GM13977 (cell line): ENCODE measurements at regions not wholly inside any gene's neighbourhood (a gene's known extent, or its start where the extent isn't known, plus 50 kb on each side); places are given as distances from the start of the nearest gene placed in this dataset.

ENCODE experiments used
- DNase-seq: peaks from one replicate; pipeline ENCODE4 v3.0.0; 2012; ENCODE audit warnings: low spot score
- in situ Hi-C: fragments of 300-500 bp; cut with MboI; formaldehyde crosslinking; loops from one replicate; pipeline ENCODE4 v1.12.0; 2022; ENCODE audit warnings: low sequenced_read_pairs, low pct_unique_long_range_greater_than_20kb, mixed read lengths, inconsistent platforms; ENCODE audit not compliant: unreplicated experiment
- TF ChIP-seq, protein P1 (sequence below): IDR thresholded peaks from 2 replicates; pipeline ENCODE4 v1.5.1; 2012; ENCODE audit warnings: mild to moderate bottlenecking, control low read depth; ENCODE audit not compliant: insufficient read depth; ENCODE audit errors: extremely low read depth, missing control alignments

DNA sequence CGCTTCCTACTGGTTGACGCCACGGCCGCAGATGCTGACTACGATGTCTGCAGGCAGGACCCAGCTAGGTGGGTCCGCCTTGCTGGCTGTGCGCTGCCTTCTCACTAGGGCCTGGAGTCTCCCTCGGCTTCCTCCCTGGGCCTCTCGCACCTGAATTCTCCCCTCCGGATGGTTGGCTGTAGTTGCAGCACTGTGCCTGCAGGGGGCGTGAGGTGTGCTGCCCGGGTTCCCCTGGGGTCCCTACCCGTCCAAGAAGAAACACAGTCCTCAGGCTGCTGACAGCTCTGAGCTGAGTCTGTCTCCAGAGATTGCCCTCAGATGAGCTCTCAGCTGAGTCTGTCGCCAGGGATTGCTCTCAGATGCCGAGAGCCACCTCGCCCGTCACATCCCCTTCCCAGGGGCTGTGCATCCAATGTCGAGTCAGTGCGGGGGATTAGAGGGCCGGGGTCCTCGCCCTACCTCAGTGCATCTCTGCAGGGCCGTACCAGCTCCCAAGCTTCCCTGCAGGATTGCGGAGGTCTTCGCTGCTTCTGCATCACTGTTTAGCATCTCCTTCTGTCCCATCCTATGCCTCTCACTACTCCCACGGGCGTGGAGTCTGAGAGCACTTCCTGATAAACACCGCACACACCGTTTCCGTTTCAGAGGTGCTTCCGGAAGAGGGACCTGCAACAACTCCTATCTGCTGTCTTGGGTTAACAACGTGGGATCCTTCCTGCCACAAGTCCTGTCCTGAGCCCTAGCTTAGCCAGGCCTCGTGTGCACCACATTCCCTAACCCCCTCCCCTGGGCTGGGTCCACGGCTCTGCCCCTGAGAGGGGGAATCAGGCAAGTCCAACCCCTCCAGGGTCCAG lies 196.9 kb downstream of the CSNK2A3 start:
- in situ Hi-C loops = no loop called here
- peak; percentile 57 for DNase-seq
- TF ChIP-seq, protein P1, sequence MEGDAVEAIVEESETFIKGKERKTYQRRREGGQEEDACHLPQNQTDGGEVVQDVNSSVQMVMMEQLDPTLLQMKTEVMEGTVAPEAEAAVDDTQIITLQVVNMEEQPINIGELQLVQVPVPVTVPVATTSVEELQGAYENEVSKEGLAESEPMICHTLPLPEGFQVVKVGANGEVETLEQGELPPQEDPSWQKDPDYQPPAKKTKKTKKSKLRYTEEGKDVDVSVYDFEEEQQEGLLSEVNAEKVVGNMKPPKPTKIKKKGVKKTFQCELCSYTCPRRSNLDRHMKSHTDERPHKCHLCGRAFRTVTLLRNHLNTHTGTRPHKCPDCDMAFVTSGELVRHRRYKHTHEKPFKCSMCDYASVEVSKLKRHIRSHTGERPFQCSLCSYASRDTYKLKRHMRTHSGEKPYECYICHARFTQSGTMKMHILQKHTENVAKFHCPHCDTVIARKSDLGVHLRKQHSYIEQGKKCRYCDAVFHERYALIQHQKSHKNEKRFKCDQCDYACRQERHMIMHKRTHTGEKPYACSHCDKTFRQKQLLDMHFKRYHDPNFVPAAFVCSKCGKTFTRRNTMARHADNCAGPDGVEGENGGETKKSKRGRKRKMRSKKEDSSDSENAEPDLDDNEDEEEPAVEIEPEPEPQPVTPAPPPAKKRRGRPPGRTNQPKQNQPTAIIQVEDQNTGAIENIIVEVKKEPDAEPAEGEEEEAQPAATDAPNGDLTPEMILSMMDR = peak; percentile 55

GRCh38 chr11:11152877-11153276 lies 200.2 kb downstream of the CSNK2A3 start:
- TF ChIP-seq, protein P1 = no peak
- DNase-seq = no peak
- in situ Hi-C loops = no loop called here

DNA sequence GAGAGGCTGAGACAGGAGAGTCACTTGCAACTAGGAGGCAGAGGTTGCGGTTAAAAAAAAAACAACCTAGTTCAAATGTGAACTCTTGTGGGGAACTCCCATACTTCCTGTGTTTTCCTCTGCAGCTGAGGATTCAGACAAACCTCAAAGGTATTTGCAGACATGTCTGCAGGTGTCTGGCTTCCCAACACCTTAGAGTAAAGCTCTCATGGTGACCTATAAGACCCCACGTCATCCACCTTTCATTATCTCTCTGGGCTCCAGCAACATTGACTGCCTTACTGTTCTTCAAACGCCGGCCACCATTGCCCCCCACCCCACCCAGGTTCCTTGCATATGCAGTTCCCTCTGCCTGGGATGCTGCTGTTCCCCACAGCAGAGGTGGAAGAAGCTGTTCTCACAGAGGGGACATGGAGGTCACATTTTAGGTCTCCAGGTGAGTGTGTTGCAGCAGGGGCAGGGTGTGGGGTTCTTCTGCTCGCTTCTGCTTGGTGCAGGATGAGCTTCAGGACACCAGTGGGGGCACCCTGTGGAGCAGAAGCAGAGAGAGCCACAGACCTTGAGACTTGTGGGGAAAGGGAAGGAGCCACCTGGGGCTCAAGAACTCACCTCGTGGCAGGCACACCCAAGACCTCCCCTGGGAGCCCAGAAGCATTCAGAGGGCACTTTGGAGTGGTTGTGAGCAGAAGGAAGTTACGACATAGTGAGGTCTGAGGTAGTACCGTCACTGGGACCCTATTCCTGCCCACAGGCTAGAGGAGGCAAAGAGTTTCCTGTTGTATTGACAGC lies 203.2 kb downstream of the CSNK2A3 start:
- DNase-seq = no peak
- in situ Hi-C loops = no loop called here
- TF ChIP-seq, protein P1 = no peak

DNA sequence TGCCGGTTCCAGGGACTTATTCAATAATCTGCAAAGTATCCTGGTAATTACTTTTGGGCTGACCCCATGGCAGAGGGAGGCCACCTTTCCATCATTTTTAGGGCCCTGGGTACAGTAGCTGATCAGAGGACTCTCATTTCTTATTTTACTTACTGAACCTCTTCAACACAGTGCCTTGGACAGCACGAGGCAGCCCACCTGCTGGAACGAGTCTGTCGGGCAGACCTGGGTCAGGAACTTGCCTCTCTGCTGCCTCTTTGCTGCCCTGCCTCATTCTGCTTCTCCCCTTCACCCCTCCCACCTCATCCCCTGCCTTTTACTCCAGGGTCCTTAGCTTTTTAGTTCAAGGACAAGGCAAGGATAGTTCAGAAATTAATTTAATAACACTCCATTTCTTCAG lies 204.5 kb downstream of the CSNK2A3 start:
- in situ Hi-C loops = no loop called here
- TF ChIP-seq, protein P1 = no peak
- no peak for DNase-seq

GRCh38 chr11:11148104-11148509 lies 204.9 kb downstream of the CSNK2A3 start:
- no peak for DNase-seq
- TF ChIP-seq, protein P1 = peak; percentile 4
- in situ Hi-C loops = no loop called here

DNA sequence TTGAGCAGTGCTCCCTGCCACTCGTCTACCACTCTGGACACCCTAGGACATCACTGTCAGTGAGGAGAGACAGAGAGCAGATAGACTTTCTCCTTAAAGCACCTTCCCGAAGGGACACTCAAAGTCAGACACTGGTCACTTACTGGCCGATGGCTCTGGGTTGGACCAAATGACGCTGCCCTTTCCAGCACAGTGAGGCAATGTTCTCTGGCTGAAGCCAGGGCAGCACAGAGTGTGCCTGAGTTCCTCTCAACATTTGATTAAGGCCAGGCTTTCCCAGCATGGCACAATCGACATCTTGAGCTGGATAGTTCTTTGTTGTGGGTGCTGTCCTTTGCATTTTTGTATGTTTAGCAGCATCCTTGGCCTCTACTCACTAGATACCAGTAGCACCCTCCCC lies 206.2 kb downstream of the CSNK2A3 start:
- TF ChIP-seq, protein P1 = no peak
- in situ Hi-C loops = no loop called here
- no peak for DNase-seq
